Fibroblast of upper back skin (primary cell): ENCODE measurements at regions not wholly inside any gene's neighbourhood (a gene's known extent, or its start where the extent isn't known, plus 50 kb on each side); places are given as distances from the start of the nearest gene placed in this dataset.
A peak's percentile ranks its signal among the peaks of the same experiment; 100 is the strongest.

Experiments used
- DNase-seq: peaks from one replicate; pipeline ENCODE4 v3.0.0-alpha.2; 2013

- DNase-seq = no peak
Observed at GRCh38 chr3:106229495-106230278, 360.9 kb upstream of the CBLB start.

- DNase-seq = no peak
Observed at GRCh38 chr3:106231086-106231485, 362.3 kb upstream of the CBLB start.

DNA sequence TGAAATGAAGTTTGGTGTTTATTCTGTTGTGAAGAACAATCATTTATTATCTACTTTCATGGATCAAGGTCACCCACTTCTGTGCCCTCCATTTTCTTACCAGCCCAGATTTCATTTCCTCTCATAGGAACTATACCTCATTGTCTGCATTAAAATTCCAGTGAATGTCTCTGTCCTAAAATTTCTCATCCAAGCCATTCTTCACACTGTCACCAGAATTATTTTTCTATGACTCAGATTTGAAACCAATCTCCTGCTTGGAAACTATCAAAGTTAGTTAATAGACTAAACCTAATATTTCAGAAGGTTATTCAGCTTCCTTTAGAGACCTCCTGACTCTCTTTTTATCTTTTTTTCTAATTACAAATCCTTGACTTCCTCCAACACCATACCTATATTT lies 364.1 kb upstream of the CBLB start:
- DNase-seq = peak; percentile 66

GRCh38 chr3:106239195-106239697 lies 370.4 kb upstream of the CBLB start:
- DNase-seq = no peak

DNA sequence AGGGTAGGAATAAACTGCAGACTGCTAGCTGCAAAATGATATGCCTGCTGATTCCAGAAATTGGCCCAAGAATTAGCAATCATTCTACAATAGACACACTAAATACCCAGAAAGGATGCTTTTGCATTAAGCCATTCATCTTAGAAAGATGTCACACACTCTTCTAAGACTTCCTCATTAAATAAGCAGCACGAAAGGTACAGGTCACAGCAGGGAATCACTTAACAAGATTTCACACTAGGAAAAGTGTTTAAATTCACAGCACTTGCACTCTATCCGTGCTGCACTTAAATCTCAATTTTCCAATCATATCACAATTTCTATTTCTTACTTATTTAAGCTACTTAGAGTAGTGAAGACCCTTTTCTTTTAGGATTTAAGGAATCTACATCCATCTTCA lies 372.8 kb upstream of the CBLB start:
- DNase-seq = no peak

GRCh38 chr3:106242781-106243180 lies 374.0 kb upstream of the CBLB start:
- no peak for DNase-seq

DNA sequence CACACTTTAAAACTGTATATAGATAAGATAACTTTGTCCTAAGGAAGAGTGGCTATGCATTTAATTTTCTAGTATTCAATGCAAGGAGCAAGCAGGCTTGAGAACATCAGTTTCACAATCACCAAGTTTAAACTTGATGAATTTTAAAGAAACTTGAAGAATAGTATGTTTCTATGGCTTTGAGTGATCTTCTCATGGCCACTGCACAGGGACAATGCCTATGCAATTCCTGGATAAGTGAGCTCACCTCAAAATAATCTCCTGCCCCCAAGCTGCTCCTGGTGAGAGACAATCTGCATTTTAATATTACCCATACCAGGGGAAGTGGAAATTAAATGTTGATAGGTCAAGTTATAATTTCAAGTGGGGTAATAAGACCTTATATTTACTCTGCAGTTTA lies 376.6 kb upstream of the CBLB start:
- no peak for DNase-seq

GRCh38 chr3:106247902-106248684 lies 379.3 kb upstream of the CBLB start:
- DNase-seq = peak; percentile 57

DNA sequence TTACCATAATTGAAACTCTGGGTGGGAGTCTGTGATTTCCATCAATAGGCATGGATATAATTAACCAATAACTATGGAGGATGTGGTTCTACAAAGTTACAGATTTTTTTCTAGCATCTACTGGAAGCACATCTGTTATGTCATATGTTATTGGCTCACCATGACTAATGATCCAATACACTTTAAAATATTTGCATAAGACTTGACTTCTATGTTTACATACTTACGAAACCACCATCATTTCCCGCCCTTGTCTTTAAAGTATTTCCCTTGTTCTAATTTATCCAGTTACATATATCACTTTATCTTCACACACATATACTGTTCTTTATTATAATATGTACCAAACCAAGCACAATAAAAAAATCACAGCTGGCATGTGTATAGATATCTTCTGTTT lies 380.3 kb upstream of the CBLB start:
- DNase-seq = peak; percentile 90

DNA sequence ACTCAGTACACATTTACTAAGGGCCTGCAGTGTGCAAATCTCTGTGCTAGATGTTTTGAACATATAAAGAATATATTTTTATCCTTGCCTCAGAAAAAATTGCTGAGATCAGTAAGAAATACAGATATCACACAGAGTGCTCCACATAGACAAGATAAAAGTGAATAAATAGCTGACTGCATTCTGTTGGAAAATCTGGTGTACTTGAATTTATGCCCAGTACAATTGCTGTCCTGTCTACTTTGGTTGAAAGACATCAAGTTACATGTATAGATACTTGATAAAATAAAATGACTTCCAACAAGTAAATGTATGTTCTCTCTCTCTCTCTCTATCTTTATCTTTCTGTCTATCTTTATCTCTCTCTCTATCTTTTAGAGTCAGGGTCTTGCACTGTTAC lies 381.2 kb upstream of the CBLB start:
- no peak for DNase-seq

- no peak for DNase-seq
Observed at GRCh38 chr3:106251160-106251892, 382.5 kb upstream of the CBLB start.

DNA sequence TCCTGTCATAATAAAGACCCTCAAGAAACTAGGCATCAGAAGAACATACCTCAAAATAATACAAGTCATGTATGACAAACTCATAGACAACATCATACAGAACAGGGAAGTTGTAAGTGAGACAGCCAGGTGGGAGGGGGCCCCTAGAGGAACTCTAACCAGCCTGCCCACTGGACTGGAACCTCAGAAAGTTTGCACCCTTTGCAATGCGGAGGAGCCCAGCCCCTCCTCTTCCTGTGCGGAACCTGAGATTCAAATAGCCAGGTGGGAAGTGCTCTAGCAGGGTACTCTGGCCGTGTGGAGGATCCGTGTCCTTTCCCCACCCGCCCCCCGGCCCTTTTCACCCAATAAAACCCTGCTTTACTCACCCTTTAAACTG lies 387.0 kb upstream of the CBLB start:
- no peak for DNase-seq

DNA sequence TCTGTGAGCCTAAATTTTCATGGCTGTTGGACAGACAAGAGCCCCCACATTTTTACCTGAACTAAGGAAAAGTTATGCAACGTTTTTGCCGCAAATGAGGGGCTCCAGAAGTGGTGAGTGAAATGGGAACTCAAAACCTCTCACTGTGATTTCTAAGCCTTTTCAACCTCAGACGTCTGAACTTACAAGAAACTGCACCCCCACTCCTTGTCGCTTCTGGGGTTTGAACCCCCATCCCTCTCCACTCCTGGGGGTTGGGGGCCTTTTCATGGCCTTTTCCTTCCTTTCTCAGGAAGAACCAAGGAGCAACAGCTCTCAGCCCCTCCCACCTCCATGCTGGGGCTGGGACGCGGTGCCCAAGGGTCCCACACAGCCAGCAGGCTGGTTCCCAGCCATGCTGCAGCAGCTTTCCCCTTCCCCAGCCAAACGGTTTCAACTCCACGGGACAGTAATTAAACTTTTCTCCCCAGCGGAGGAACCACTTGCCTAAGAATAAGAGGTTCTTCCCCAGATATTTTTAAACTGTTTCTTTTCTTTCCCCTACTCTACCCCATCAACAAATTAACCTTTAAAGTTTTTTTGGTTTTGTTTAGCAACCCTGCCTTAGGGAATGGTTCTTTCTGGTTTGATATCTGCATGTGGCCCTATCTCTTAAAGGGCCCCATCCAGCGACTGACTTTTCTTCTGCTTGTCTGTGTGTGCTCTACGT lies 387.6 kb upstream of the CBLB start:
- DNase-seq = no peak

- DNase-seq = no peak
Observed at GRCh38 chr3:106257172-106257571, 388.4 kb upstream of the CBLB start.

GRCh38 chr3:106261396-106261795 lies 392.6 kb upstream of the CBLB start:
- DNase-seq = peak; percentile 39

GRCh38 chr3:106261915-106262683 lies 393.3 kb upstream of the CBLB start:
- DNase-seq = peak; percentile 92

- DNase-seq = peak; percentile 64
Observed at GRCh38 chr3:106263011-106263410, 394.2 kb upstream of the CBLB start.

- no peak for DNase-seq
Observed at GRCh38 chr3:106263546-106263945, 394.7 kb upstream of the CBLB start.

- DNase-seq = no peak
Observed at GRCh38 chr3:106265704-106266103, 396.9 kb upstream of the CBLB start.

GRCh38 chr3:106268696-106269095 lies 399.9 kb upstream of the CBLB start:
- DNase-seq = no peak

DNA sequence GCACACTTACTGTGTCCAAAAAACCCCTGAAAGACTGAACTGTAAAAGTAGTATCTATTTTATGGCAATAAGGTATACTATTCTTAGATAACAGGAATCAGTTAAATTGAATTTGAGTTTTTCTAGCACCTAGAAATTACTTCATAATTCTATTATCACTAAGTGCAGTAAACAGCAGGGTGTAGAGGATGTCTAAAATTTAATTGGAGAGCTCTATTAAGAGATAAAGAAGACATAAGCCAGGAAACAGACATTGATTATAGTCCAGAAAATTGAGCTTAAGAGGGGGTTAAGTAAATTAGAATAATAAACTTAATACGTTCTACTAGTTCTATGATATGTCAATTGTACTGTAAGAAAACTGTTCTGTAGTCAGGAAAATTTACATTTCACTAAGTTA lies 403.5 kb upstream of the CBLB start:
- no peak for DNase-seq

- no peak for DNase-seq
Observed at GRCh38 chr3:106275592-106275991, 406.8 kb upstream of the CBLB start.
